H9 (cell line): ENCODE measurements at regions not wholly inside any gene's neighbourhood (a gene's known extent, or its start where the extent isn't known, plus 50 kb on each side); places are given as distances from the start of the nearest gene placed in this dataset.

Experiments
- DNase-seq: peaks from one replicate; pipeline ENCODE4 v3.0.0-alpha.2; 2017
- H2AFZ ChIP-seq: one replicate; pipeline ENCODE4 v1.6.1; 2013; ENCODE audit warnings: mild to moderate bottlenecking, low read length, control low read depth, moderate library complexity
- H2AK5ac ChIP-seq: 2 replicates; pipeline ENCODE4 v1.6.1; 2013; ENCODE audit warnings: low read length, control low read depth, mixed read lengths; ENCODE audit not compliant: insufficient read length
- H2BK120ac ChIP-seq: one replicate; pipeline ENCODE4 v1.6.1; 2013; ENCODE audit warnings: low read depth, mild to moderate bottlenecking, low read length, control low read depth, inconsistent platforms; ENCODE audit not compliant: poor library complexity, severe bottlenecking
- H2BK12ac ChIP-seq: 2 replicates; pipeline ENCODE4 v1.6.1; 2013; ENCODE audit warnings: low read length, control low read depth, mixed read lengths, low read depth; ENCODE audit not compliant: insufficient read length
- H2BK15ac ChIP-seq: 2 replicates; pipeline ENCODE4 v1.6.1; 2013; ENCODE audit warnings: low read depth, low read length, control low read depth
- H2BK20ac ChIP-seq: one replicate; pipeline ENCODE4 v1.6.1; 2013; ENCODE audit warnings: low read depth, mild to moderate bottlenecking, low read length, control low read depth, inconsistent platforms; ENCODE audit not compliant: poor library complexity, severe bottlenecking
- H2BK5ac ChIP-seq: 2 replicates; pipeline ENCODE4 v1.6.1; 2013; ENCODE audit warnings: low read length, control low read depth, mixed read lengths; ENCODE audit not compliant: insufficient read length
- H3K14ac ChIP-seq: 2 replicates; pipeline ENCODE4 v1.6.1; 2013; ENCODE audit warnings: low read length, control low read depth; ENCODE audit not compliant: insufficient read depth
- H3K18ac ChIP-seq: 2 replicates; pipeline ENCODE4 v1.6.1; 2013; ENCODE audit warnings: low read depth, mild to moderate bottlenecking, mixed read lengths, low read length, control low read depth; ENCODE audit not compliant: insufficient read length
- H3K23ac ChIP-seq: 2 replicates; pipeline ENCODE4 v1.6.1; 2013; ENCODE audit warnings: low read length, control low read depth, mixed read lengths, low read depth; ENCODE audit not compliant: insufficient read length
- H3K23me2 ChIP-seq: 2 replicates; pipeline ENCODE4 v1.6.1; 2013; ENCODE audit warnings: low read depth, mild to moderate bottlenecking, mixed read lengths, low read length, control low read depth; ENCODE audit not compliant: insufficient read length, poor library complexity, severe bottlenecking
- H3K27ac ChIP-seq: 2 replicates; pipeline ENCODE4 v1.5.1; 2013; ENCODE audit warnings: low read length, control low read depth, mixed read lengths, low read depth; ENCODE audit not compliant: insufficient read length
- H3K27me3 ChIP-seq: 2 replicates; pipeline ENCODE4 v1.6.1; 2013; ENCODE audit warnings: low read length, control low read depth, inconsistent platforms; ENCODE audit not compliant: insufficient read depth
- H3K4ac ChIP-seq: 2 replicates; pipeline ENCODE4 v1.6.1; 2013; ENCODE audit warnings: low read depth, mild to moderate bottlenecking, control low read depth, inconsistent platforms, low read length, moderate library complexity
- H3K4me1 ChIP-seq: 2 replicates; pipeline ENCODE4 v1.6.1; 2013; ENCODE audit warnings: low read length, control low read depth, inconsistent platforms; ENCODE audit not compliant: insufficient read depth
- H3K4me2 ChIP-seq: 2 replicates; pipeline ENCODE4 v1.6.1; 2013; ENCODE audit warnings: low read length, control low read depth, mixed read lengths; ENCODE audit not compliant: insufficient read length, insufficient read depth
- H3K56ac ChIP-seq: 2 replicates; pipeline ENCODE4 v1.6.1; 2013; ENCODE audit warnings: low read depth, mild to moderate bottlenecking, mixed read lengths, low read length, control low read depth; ENCODE audit not compliant: insufficient read length
- H3K79me1 ChIP-seq: 2 replicates; pipeline ENCODE4 v1.6.1; 2013; ENCODE audit warnings: low read depth, mild to moderate bottlenecking, moderate library complexity, low read length, control low read depth, inconsistent platforms; ENCODE audit not compliant: insufficient read depth, poor library complexity, severe bottlenecking
- H3K79me2 ChIP-seq: 2 replicates; pipeline ENCODE4 v1.6.1; 2013; ENCODE audit warnings: low read length, control low read depth, inconsistent platforms; ENCODE audit not compliant: insufficient read depth
- H3K9ac ChIP-seq: 2 replicates; pipeline ENCODE4 v1.6.1; 2013; ENCODE audit warnings: low read length, control low read depth, mixed read lengths; ENCODE audit not compliant: insufficient read length; ENCODE audit errors: extremely low read depth
- H3K9me3 ChIP-seq: one replicate; pipeline ENCODE4 v1.6.1; 2013; ENCODE audit warnings: low read depth, low read length, inconsistent platforms; ENCODE audit not compliant: control insufficient read depth
- H3T11ph ChIP-seq: one replicate; pipeline ENCODE4 v1.6.1; 2013; ENCODE audit warnings: mild to moderate bottlenecking, low read length, control low read depth, inconsistent platforms
- H4K20me1 ChIP-seq: one replicate; pipeline ENCODE4 v1.6.1; 2013; ENCODE audit not compliant: control insufficient read depth, insufficient read length, insufficient read depth
- H4K5ac ChIP-seq: 2 replicates; pipeline ENCODE4 v1.6.1; 2013; ENCODE audit warnings: low read depth, mild to moderate bottlenecking, mixed read lengths, low read length, control low read depth; ENCODE audit not compliant: insufficient read length
- H4K8ac ChIP-seq: replicated peaks from 2 replicates; pipeline ENCODE4 v1.6.1; 2013; ENCODE audit warnings: low read length, control low read depth, mixed read lengths, low read depth; ENCODE audit not compliant: insufficient read length
- H4K91ac ChIP-seq: 2 replicates; pipeline ENCODE4 v1.6.1; 2013; ENCODE audit warnings: low read depth, mild to moderate bottlenecking, moderate library complexity, mixed read lengths, low read length, control low read depth; ENCODE audit not compliant: insufficient read length
- H3K27ac Mint-ChIP-seq, 3 experiments: 2 replicates in 2 of 3; 3 replicates in 1 of 3; pipeline ENCODE4 v1.8.0; 2020 to 2021; ENCODE audit warnings: mixed read lengths in 3 of 3, mild to moderate bottlenecking in 1 of 3, moderate library complexity in 1 of 3
- H3K27me3 Mint-ChIP-seq: 2 replicates; pipeline ENCODE4 v1.8.0; 2021; ENCODE audit warnings: low read depth, mild to moderate bottlenecking, moderate library complexity, mixed read lengths
- H3K36me3 Mint-ChIP-seq, 3 experiments: 2 replicates in 2 of 3; 3 replicates in 1 of 3; pipeline ENCODE4 v1.8.0; 2020 to 2021; ENCODE audit warnings: low read depth in 3 of 3, mixed read lengths in 3 of 3; ENCODE audit not compliant: insufficient read depth in 1 of 3
- H3K4me1 Mint-ChIP-seq, 2 experiments: 2 replicates each; pipeline ENCODE4 v1.8.0; 2020; ENCODE audit warnings: mixed read lengths in 2 of 2
- H3K4me3 Mint-ChIP-seq, 2 experiments: 2 replicates in 1 of 2; 3 replicates in 1 of 2; pipeline ENCODE4 v1.8.0; 2020 to 2021; ENCODE audit warnings: mild to moderate bottlenecking in 2 of 2, mixed read lengths in 2 of 2, moderate library complexity in 1 of 2
- H3K9me3 Mint-ChIP-seq, 2 experiments: 2 replicates in 1 of 2; 3 replicates in 1 of 2; pipeline ENCODE4 v1.8.0; 2020; ENCODE audit warnings: mild to moderate bottlenecking in 2 of 2, mixed read lengths in 2 of 2, moderate library complexity in 1 of 2
- whole genome bisulfite sequencing: extraction: QIAGEN DNeasy Blood & Tissue Kit; methylation state at CpG from one replicate; pipeline ENCODE4 v1.1.7; 2013; ENCODE audit warnings: missing lambda C conversion rate, low lambda C conversion rate, mixed read lengths; ENCODE audit not compliant: insufficient read length; ENCODE audit errors: extremely low coverage; 5-methylcytosine and 5-hydroxymethylcytosine counted together
- TF ChIP-seq, protein P1 (sequence below): fragments of 200-600 bp; sonication (generic); conservative IDR thresholded peaks from 3 replicates; pipeline ENCODE4 v1.8.0; 2021; ENCODE audit warnings: antibody characterized with exemption, mild to moderate bottlenecking

DNA sequence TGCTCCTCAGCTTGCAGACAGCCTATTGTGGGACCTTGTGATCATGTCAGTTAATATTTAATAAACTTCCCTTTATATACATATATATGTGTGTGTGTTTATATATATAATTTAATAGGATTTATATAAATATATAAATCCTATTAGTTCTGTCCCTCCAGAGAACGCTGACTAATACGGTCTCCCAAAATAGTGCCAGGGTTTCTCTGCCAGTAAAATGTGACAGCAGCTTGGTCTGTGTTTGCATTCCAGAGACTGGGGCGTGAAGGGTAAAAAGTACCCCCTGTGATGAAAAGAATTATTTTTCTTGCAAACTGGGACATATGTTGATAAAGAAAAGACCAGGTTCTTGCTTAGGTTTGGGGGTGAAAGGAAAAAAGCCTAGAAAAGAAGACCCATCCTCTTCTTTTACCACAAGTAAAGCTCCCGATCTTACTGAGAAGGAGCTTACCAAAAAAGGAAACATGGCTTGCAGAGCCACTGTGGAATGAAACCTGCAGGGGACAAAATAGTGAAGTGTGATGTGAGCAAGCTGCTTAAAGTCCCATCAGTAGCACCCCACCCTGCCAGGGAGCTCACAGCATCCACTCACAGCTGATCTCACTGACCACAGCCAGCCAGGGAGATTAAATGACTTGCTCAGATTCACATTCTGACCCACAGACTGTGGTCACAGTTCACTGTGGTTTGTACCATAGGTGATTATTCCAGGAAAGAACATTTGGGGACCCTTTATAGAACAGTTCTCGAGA, 110.9 kb upstream of the RMP24 start:
- Histone ChIP-seq H2BK15ac (no peak overlapping the region), H3K23me2 (no peaks in the 10 kb centered on the region), H4K5ac (no peak overlapping the region), H2BK120ac (no peak overlapping the region), H3K23ac (no peak overlapping the region), H4K8ac (no peak overlapping the region), H2BK12ac (no peak overlapping the region), H2BK5ac (no peak overlapping the region), H3K79me1 (no peaks in the 10 kb centered on the region), H3K79me2 (no peaks in the 10 kb centered on the region), H4K20me1 (no peaks in the 10 kb centered on the region), H3K56ac (no peak overlapping the region), H3K14ac (no peak overlapping the region; the same call in 1 of the 2 replicates), H3K9ac (no peak overlapping the region), H2BK20ac (no peak overlapping the region), H3K27me3 (no peaks in the 10 kb centered on the region), H3K27ac (no peak overlapping the region), H3T11ph (no peak overlapping the region), H4K91ac (no peak overlapping the region), H3K18ac (peak overlapping the region; percentile 58), H2AK5ac (no peak overlapping the region), H3K4me2 (no peak overlapping the region), H2AFZ (no peak overlapping the region), H3K9me3 (no peaks in the 10 kb centered on the region), H3K4me1 (peaks cover 8% of the 10 kb centered on the region; the same call in 1 of the 2 replicates), H3K4ac (no peak overlapping the region)
- TF ChIP-seq, protein P1, sequence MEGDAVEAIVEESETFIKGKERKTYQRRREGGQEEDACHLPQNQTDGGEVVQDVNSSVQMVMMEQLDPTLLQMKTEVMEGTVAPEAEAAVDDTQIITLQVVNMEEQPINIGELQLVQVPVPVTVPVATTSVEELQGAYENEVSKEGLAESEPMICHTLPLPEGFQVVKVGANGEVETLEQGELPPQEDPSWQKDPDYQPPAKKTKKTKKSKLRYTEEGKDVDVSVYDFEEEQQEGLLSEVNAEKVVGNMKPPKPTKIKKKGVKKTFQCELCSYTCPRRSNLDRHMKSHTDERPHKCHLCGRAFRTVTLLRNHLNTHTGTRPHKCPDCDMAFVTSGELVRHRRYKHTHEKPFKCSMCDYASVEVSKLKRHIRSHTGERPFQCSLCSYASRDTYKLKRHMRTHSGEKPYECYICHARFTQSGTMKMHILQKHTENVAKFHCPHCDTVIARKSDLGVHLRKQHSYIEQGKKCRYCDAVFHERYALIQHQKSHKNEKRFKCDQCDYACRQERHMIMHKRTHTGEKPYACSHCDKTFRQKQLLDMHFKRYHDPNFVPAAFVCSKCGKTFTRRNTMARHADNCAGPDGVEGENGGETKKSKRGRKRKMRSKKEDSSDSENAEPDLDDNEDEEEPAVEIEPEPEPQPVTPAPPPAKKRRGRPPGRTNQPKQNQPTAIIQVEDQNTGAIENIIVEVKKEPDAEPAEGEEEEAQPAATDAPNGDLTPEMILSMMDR: no peak
- DNase-seq: no peak
- Mint-ChIP-seq H3K27ac (peak overlapping the region in 1 of 3 experiments; percentile 18; a peak in 2 of 7 replicates), H3K9me3 (peaks cover 2 to 7% of the 10 kb centered on the region in 2 experiments), H3K36me3 (peaks cover 5 to 9% (median 6%) of the 10 kb centered on the region in 3 experiments), H3K4me3 (no peak overlapping the region), H3K4me1 (peaks cover 18 to 20% of the 10 kb centered on the region in 2 experiments), H3K27me3 (no peaks in the 10 kb centered on the region)
- WGBS: no CpG with 5 or more reads among the region's 5 CpGs
